ENCODE measurements at regions not wholly inside any gene's neighbourhood (a gene's known extent, or its start where the extent isn't known, plus 50 kb on each side); places are given as distances from the start of the nearest gene placed in this dataset.
"Not testable (repeated sequence)": the region's sequence is repeated elsewhere in the genome, so short reads cannot be mapped to it uniquely, and the experiment has no call there.

DNA sequence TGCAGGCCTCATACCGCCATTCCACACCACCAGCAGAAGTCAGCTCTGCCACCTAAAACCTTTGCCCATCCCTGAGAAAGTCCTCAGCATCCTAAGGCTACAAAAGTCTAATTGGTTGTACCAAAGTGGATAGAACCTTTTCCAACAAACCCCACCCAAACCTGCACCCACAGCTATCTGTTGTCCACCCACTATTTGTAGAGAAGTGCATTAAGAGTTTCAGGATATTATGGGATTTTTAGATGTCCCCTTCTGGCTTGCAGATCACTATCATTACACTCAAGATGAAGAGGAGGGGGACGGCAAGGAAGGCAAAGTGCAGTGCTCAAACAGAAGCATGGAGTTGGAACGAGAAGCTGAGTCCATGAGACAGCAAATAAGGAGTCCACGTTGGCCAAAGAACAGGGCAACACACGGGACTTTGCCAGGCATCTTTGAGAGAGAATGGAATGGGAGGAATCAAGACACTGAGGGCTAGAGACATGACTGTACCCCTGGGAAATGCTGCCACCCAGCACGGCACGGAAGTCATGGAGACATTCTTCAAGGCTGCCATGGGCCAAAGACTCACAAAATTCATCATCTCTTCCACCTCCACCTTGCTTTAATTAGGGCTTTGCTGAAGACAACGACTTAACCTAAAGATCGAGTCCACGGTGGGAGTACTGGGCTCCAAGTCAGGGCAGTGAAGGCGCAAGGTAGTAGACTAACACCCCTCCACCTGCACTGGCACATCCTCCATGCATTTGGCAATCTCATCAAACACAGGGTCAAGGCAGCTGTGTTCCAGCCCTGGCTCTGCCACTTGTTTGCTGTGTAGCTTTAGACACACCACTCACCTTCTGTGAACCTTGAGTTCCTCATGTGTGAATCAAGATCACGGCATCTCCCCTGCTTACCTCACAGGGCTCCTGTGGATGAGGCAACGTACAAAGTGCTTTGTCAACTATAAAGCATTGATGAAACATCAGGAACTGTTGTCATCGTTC, 112.9 kb upstream of the TMEM45B start:
- no peak for DNase-seq

DNA sequence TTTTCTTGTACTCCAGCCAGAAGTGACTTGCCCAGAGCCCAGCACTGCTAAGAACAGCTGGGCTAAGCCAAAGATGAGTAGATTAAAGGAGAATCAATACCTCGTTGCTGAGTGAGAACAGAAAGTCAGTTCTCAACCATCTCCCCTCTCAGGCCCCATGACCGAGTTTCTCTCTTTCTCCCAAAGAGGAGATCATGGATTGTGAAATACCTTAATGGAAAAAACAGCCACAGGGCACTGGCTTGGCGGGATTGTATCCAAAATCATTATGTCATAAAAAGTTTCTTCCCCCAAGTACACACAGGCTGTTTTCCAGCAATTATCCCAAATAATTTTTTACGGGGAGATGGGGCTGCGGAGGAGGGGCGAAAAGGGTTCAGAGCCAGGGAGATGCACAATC, 111.8 kb upstream of the TMEM45B start:
- no peak for DNase-seq

GRCh38 chr11:129704831-129705230, 110.8 kb upstream of the TMEM45B start:
- DNase-seq = no peak

DNA sequence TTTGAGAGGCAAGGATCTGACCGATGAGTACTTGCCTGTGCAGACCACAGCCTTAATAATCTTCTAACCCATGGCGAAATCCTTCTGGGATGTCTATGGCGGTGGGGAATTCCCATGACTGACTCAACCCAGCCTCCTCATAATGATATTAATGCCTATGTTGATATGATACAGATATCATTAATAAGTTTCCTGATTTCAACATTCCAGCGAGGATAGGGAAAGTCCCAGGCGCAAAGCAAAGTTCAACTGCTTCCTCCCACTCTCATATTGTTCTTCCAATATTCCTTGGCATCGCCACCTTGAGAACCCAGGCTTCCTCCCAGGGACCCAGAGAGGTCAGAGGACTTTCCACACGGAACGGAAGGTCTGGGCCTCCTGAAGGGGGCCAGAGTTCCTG, 110.3 kb upstream of the TMEM45B start:
- DNase-seq = no peak

- no peak for DNase-seq
These were observed 109.7 kb upstream of the TMEM45B start for GRCh38 chr11:129705933-129706332.

GRCh38 chr11:129709801-129710398, 105.7 kb upstream of the TMEM45B start:
- no peak for DNase-seq

GRCh38 chr11:129710423-129710822, 105.2 kb upstream of the TMEM45B start:
- DNase-seq = no peak

DNA sequence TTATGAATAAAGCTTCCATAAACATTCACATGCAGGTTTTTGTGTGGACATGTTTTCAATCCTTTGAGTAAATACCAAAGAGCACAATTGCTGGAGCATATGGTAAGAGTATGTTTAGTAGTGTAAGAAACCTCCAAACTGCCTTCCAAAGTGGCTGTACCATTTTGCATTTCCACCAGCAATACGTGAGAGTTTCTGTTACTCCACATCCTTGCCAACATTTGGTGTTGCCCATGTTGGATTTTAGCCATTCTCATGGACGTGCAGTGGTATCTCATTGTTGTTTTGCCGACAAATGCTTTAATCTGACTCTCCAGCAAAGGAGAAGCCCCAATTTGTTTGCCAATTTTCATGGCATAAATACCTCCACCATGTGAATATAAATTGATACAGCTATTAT, 103.9 kb upstream of the TMEM45B start:
- no peak for DNase-seq

DNA sequence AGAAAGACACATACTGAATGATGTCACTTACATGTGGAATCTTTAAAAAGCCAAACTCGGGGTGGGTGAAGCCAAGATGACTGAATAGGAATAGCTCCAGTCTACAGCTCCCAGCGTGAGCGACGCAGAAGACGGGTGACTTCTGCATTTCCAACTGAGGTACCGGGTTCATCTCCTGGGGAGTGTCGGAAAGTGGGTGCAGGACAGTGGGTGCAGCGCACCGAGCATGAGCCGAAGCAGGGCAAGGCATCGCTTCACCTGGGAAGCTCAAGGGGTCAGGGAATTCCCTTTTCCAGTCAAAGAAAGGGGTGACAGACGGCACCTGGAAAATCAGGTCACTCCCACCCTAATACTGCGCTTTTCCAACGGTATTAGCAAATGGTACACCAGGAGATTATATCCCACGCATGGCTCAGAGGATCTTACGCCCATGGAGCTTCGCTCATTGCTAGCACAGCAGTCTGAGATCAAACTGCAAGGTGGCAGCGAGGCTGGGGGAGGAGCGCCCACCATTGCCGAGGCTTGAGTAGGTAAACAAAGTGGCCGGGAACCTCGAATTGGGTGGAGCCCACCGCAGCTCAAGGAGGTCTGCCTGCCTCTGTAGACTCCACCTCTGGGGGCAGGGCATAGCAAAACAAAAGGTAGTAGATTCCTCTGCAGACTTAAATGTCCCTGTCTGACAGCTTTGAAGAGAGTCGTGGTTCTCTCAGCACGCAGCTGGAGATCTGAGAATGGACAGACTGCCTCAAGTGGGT, 103.0 kb upstream of the TMEM45B start:
- not testable (repeated sequence) for DNase-seq

DNA sequence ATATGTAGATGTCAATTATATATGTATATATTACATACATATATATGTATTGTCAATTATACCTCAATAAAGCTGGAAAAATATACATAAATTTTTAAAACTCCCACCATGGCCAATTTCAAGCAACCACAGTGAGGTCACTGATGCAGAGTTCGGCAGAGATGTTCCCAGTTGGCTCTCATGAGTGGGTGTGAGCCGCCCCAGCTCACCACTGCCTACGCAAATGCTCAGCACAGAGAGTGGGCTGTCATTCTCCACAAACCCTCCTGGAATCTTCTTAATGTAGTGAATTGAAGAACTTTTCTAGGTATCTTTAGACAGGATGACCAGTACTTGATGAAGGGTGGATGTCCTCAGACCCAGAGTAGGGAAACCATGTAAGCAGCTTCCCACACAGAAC, 96.6 kb upstream of the TMEM45B start:
- DNase-seq = no peak

DNA sequence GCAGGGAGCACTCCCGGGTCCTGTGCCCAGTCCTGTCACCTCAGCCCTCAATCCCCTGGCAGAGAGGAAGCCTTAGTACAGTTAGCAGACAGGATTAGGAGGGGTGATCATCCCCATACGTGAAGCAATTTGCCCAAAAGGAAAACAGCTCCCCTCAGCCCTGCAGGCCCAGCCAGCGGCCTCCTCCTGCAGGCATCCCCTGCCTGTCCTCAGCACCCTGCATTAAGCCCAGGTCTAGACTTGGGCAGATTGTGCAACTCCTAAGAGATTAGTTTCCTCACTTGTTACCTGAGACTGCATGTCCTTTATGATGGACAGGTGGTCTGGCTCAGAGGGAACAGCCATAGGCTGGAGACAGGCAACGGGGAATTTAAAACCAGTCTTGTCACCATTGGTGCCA, 95.5 kb upstream of the TMEM45B start:
- no peak for DNase-seq

DNA sequence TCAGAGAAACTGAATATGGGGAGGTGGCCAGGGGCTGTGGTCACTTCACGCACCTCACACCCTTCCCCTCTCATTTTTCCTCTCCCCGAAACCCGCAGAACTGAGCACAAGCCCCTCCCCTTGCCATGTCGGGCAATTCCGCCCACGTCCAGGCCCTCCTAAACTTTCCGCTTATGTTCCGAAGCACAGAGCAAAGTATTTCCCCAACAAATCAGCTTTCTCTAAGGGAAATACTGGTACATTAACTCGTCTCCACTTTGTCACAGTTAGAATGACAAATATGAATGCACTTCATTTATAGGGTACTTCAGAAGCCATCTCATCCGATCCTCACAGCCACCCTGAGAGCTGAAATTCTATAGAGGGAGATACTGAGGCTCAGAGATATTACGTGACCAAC, 94.7 kb upstream of the TMEM45B start:
- no peak for DNase-seq

DNA sequence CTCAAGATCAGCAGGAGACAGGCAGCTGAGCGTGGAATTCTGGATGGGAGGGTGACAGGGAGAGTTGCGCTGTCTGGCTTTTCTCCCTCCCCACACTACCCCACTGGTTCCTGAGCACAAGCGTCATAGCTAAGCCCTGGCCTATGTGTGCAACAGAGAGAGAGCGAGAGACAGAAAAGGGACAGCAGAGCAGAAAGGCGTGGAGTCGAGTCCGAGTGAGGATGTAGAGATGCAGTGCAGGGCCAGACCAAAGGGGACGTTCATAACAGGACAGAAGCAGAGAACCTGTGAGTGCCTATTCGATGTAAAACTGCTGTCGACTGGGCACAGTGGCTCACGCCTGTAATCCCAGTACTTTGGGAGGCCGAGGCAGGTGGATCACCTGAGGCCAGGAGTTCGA, 94.0 kb upstream of the TMEM45B start:
- DNase-seq = no peak

DNA sequence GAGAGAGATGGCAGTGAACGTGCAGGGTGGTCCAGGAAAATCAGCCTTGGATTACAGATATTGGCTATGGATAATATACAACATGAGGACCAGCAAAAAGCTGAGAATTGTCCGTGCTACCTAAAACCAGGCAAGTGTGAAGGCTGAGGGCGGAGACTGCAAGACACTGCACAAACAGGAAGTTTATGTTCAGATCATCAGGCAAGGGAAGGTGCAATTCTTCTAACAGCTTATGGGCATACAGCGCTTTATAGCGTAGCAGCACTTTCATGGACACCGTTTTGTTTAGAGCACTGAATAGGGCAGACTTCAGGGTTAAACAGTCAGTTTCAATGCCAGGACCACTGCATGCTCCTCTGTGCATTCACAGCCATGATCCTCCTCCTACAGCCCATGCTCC, 93.1 kb upstream of the TMEM45B start:
- DNase-seq = no peak

DNA sequence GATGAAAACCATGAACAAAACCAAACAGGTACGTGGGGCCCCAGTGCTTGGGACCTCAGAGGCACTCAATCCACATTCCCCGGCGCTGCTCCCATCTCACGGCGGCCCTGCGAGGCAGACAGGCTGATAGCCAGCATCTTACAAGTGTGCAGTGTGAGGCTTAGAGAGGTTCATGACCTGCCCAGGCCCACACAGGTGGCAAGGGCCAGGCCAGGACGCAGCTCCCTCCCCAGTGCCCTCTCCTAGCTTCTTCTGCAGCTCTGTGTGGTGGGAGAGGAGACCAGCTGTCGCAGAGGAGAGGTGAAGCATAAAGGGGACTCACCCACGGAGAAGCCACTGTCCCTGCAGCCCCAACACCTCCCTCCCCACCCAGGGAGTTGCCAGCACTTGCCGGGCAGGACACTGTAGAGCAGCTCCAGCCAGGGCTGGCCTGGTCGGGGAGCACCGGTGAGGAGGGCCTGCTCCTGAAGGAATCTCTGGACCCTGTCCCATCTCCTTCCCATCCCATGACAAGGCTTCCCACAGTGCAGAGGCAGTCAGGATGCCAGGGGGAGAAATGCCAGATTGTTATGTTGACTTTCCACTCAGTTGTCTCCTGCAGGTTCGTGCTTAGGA, 92.4 kb upstream of the TMEM45B start:
- no peak for DNase-seq

GRCh38 chr11:129723761-129724162, 91.9 kb upstream of the TMEM45B start:
- DNase-seq = no peak

DNA sequence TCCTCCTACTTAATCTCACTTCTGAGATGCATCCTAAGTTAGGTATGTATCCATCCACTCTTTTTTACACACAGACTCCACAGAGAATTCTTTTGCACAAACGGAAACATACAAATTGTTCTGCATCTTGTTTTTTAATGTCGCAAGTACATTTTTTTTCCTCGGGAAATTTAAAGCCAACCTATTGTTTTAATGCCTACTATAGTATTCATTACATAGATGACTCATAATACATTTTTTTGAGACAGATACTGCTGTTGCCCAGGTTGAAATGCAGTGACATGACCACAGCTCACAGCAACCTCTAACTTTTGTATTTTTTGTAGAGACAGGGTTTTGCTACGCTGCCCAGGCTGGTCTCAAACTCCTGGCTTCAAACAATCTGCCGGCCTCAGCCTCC, 90.8 kb upstream of the TMEM45B start:
- DNase-seq = no peak

GRCh38 chr11:129726179-129726578, 89.5 kb upstream of the TMEM45B start:
- no peak for DNase-seq

DNA sequence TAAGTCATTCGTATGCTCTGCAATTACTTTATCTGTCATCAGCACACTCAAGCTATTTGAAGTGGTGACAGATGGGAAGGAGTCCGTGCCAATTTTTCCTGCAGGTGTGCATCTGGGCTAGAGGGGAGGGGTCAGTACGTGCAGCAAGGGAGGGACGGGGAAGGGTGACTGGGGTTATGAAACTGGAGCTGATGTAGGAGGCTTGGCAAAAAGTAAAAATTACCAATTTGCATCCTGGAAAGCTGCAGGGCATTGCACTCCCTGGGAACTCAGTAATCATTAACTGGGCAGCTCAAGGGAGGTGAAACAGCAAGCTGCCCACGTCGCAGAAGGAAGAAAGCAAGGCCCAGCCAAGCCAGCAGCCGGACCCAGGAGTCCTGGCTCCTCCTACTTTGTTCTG, 87.1 kb upstream of the TMEM45B start:
- DNase-seq = no peak

GRCh38 chr11:129729216-129729615, 86.4 kb upstream of the TMEM45B start:
- DNase-seq = no peak

- no peak for DNase-seq
These were observed 85.8 kb upstream of the TMEM45B start for GRCh38 chr11:129729823-129730222.

- DNase-seq = no peak
These were observed 84.3 kb upstream of the TMEM45B start for GRCh38 chr11:129731316-129731715.

DNA sequence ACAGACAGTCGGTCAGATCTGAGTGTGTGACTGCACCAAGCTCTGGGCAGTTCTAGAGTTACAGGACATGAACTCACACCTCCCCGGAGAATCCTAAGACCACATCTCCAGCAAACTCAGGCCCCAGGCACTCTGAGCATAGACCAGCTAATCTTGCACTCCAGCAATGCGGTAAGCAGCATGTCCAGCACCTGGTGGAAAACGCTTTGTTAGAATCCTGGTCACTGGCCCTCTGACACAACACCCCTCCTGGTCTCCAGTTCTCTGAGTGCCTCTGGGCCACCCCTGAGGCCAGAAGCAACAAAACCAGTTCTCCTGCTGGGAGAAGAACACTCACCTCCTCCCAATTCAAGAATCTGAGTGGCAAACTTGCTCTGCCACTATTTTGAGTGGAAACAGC, 82.7 kb upstream of the TMEM45B start:
- DNase-seq = no peak
